Activated effector memory CD4-positive, alpha-beta T cell treated with anti-CD3 and anti-CD28 coated beads, Interleukin-2, amount 50 U/mL, for 16 hours (primary cell): ENCODE measurements at regions not wholly inside any gene's neighbourhood (a gene's known extent, or its start where the extent isn't known, plus 50 kb on each side); places are given as distances from the start of the nearest gene placed in this dataset.

ENCODE experiments used
- DNase-seq: peaks from one replicate; pipeline ENCODE4 v3.0.0-alpha.2; 2020

- no peak for DNase-seq
Observed at GRCh38 chr5:82684165-82684564, 393.0 kb downstream of the TMEM167A start.

GRCh38 chr5:82679660-82680059 is 397.5 kb downstream of the TMEM167A start:
- no peak for DNase-seq

GRCh38 chr5:82676661-82677060 is 398.5 kb upstream of the RPS23 start:
- no peak for DNase-seq

- no peak for DNase-seq
Observed at GRCh38 chr5:82674671-82675070, 396.5 kb upstream of the RPS23 start.

GRCh38 chr5:82673057-82673809 is 395.1 kb upstream of the RPS23 start:
- DNase-seq, result no peak

GRCh38 chr5:82670692-82671091 is 392.5 kb upstream of the RPS23 start:
- DNase-seq, result no peak

GRCh38 chr5:82669720-82670119 is 391.6 kb upstream of the RPS23 start:
- no peak for DNase-seq

- no peak for DNase-seq
Observed at GRCh38 chr5:82666312-82666711, 388.2 kb upstream of the RPS23 start.

- no peak for DNase-seq
Observed at GRCh38 chr5:82664732-82665131, 386.6 kb upstream of the RPS23 start.

GRCh38 chr5:82663225-82663624 is 385.1 kb upstream of the RPS23 start:
- no peak for DNase-seq

GRCh38 chr5:82662340-82662739 is 384.2 kb upstream of the RPS23 start:
- DNase-seq, result no peak

- no peak for DNase-seq
Observed at GRCh38 chr5:82661933-82662332, 383.8 kb upstream of the RPS23 start.

- DNase-seq, result no peak
Observed at GRCh38 chr5:82661462-82661861, 383.3 kb upstream of the RPS23 start.

- no peak for DNase-seq
Observed at GRCh38 chr5:82659115-82659514, 381.0 kb upstream of the RPS23 start.

GRCh38 chr5:82657033-82657699 is 379.0 kb upstream of the RPS23 start:
- DNase-seq, result no peak

- no peak for DNase-seq
Observed at GRCh38 chr5:82656341-82656761, 378.2 kb upstream of the RPS23 start.

GRCh38 chr5:82655078-82655477 is 376.9 kb upstream of the RPS23 start:
- DNase-seq, result no peak

GRCh38 chr5:82649943-82650342 is 371.8 kb upstream of the RPS23 start:
- DNase-seq, result no peak

- DNase-seq, result no peak
Observed at GRCh38 chr5:82644766-82645165, 366.6 kb upstream of the RPS23 start.

- DNase-seq, result no peak
Observed at GRCh38 chr5:82644229-82644628, 366.1 kb upstream of the RPS23 start.

GRCh38 chr5:82642313-82642712 is 364.2 kb upstream of the RPS23 start:
- DNase-seq, result no peak

- no peak for DNase-seq
Observed at GRCh38 chr5:82641331-82642003, 363.3 kb upstream of the RPS23 start.

- no peak for DNase-seq
Observed at GRCh38 chr5:82640916-82641315, 362.8 kb upstream of the RPS23 start.
